ENCODE measurements at regions not wholly inside any gene's neighbourhood (a gene's known extent, or its start where the extent isn't known, plus 50 kb on each side); places are given as distances from the start of the nearest gene placed in this dataset.
A peak's percentile ranks its signal among the peaks of the same experiment; 100 is the strongest.

DNA sequence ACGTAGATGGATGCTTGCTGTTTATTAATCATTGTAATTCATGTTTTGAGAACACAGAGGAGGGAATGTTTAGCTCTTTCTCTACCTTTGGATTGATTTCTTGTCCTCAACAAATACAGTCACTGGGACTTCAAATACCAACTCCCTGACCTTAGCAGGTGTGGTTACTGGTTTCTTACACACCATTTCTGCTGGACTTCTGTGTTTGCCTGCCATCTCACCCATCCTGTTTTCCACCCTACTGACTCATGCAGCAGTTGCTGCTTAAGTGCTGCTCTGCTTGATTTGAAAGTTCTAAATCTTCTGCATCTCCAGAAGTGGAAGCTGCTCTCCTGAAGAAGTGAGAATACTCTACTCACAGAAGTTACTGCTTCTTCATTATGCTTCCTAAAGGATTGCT lies 170.3 kb downstream of the ZPLD1 start:
- no peak for FAIRE-seq

DNA sequence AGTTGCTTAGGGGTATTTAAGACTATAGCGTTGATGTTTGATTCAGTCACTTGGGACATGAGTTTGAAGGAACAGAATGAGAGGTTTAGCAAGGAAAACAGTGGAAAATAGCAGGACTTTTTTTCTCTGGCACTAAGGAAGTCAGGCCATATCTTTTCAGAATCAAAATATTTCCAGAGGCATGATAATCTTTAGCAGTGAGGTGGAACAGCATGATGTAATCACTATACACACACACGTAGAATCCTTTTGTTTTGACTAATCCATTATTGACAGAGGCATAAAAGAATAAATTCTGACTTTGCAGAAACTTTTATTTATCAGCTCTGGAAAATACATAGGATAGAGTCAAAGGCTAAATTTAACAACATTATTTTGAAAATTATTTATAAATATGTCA lies 174.1 kb downstream of the ZPLD1 start:
- no peak for FAIRE-seq

DNA sequence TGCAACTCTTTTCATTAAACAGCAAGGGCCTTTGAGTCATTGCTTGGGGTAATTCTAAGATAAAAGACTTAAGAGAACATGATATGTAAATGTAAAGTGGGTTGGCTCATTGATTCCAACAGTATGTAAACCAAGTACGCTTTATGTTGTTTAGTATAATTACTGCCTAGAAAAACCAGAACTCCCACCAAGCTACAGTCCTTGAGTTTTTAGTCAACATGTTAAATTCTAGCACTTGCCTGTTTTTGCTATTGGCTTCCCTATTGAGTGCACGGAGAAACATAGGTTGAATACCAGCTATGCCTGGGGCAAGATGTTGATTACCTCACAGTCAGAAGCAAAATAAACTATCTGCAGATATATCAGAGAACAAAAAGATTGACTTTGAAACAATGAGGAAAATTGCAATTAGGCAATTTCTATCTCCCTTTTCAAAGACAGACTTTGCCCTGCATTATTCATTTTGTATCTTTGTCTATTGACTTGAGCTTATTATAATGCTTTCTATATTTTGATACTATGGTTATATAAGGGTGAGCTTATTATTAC lies 179.3 kb downstream of the ZPLD1 start:
- no peak for FAIRE-seq

- FAIRE-seq, result no peak
These were observed 179.8 kb downstream of the ZPLD1 start for GRCh38 chr3:102614585-102614984.

DNA sequence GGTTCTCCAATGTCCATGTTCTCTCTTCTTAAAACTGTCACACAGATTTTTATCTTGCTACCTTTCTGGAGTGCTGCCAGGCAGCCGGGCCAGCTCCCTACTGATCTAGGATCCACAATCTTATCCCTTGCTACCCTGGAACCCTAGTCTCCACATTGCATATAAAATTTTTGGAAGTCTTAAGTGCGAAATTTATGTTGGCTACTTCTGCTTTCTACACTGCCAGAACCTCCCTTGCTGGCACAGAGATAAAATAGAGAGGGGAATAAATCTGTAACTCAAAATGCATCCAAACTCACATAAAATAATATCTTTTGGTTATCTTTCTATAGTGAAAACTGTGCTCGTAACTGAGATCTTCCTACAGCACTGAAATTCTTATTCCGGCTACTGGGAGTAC lies 182.6 kb downstream of the ZPLD1 start:
- no peak for FAIRE-seq

GRCh38 chr3:102619361-102619760 lies 184.5 kb downstream of the ZPLD1 start:
- no peak for FAIRE-seq

DNA sequence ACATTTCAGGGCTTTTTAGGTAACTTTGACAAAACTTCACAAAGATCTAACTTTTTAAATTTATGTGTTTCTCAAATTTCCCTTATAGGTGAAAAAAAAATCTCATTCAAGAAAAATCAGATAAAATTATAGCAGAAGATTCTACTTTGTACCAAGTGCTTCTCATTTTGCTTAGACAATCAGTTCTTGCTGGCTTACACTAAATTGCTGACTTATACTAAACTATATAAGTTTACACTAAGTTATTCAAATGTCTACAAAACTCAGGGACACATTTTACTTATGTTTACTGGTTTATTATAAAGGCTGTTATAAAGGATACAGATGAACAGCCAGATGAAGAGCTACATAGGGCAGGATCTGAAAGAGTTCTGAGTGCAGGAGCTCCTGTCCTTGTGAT lies 195.1 kb downstream of the ZPLD1 start:
- no peak for FAIRE-seq

GRCh38 chr3:102630531-102630930 lies 195.7 kb downstream of the ZPLD1 start:
- no peak for FAIRE-seq

DNA sequence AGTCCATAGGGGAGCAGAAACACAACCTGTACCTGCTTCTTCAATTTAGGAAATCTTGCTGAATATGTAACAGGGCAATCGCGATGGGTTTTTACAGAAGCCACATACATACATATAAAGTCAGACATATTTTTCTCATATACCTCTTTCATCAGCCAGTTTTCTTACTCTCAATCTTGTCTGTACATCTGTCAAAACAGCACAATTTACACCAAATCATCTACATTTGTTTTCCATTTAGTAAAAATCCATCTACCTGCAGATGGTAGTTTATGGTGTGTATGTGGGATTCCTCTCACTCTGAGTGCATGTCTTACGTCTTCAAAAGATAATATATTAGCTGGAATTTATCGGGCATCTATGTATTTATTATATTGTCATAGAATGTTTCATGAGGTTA lies 208.7 kb downstream of the ZPLD1 start:
- FAIRE-seq, result no peak

GRCh38 chr3:102646557-102646956 lies 211.7 kb downstream of the ZPLD1 start:
- no peak for FAIRE-seq

- FAIRE-seq, result no peak
These were observed 225.8 kb downstream of the ZPLD1 start for GRCh38 chr3:102660653-102661052.

GRCh38 chr3:102661707-102662497 lies 227.1 kb downstream of the ZPLD1 start:
- FAIRE-seq, result no peak

- FAIRE-seq, result no peak
These were observed 227.6 kb downstream of the ZPLD1 start for GRCh38 chr3:102662498-102662772.

GRCh38 chr3:102664126-102664525 lies 229.3 kb downstream of the ZPLD1 start:
- FAIRE-seq, result no peak

- FAIRE-seq, result no peak
These were observed 230.4 kb downstream of the ZPLD1 start for GRCh38 chr3:102665183-102665582.

DNA sequence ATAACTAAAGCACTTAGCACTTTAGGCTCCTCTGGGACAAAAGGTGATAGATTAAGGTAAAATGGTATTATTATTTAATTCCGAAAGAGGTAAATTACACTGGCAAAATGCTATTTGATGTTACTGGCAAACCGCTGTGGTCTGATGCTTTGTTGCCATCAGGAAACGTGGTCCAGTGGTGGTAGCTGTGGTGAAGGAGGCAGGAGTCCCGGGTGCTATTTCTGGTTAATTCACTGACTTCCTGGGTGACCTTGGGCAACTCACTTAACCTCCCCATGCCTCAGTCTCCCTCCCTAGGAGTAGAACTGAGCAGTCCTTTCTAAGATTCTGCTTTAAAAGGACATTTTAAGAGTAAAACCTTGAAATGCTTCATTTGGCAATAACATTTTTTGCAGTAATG lies 233.4 kb downstream of the ZPLD1 start:
- FAIRE-seq, result no peak

GRCh38 chr3:102670986-102671385 lies 236.2 kb downstream of the ZPLD1 start:
- no peak for FAIRE-seq

DNA sequence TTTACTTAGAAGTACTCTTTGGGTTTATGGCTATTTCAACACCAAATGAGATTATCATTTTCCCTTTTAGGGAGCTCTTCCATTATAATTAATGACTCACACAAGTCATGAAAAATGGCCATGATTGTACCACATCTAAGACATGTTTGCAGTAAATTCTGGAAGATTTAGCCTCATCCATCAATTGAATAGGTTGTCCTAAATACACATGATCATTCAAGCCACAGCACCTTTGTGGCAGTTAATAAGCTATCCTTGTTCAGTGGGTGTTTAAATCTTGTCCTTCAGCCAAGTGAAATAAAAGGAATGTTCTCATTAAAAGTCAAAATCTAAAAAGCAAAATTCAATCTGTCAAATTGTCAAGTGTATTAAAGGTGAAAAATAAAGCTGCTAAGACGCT lies 237.5 kb downstream of the ZPLD1 start:
- FAIRE-seq, result no peak

DNA sequence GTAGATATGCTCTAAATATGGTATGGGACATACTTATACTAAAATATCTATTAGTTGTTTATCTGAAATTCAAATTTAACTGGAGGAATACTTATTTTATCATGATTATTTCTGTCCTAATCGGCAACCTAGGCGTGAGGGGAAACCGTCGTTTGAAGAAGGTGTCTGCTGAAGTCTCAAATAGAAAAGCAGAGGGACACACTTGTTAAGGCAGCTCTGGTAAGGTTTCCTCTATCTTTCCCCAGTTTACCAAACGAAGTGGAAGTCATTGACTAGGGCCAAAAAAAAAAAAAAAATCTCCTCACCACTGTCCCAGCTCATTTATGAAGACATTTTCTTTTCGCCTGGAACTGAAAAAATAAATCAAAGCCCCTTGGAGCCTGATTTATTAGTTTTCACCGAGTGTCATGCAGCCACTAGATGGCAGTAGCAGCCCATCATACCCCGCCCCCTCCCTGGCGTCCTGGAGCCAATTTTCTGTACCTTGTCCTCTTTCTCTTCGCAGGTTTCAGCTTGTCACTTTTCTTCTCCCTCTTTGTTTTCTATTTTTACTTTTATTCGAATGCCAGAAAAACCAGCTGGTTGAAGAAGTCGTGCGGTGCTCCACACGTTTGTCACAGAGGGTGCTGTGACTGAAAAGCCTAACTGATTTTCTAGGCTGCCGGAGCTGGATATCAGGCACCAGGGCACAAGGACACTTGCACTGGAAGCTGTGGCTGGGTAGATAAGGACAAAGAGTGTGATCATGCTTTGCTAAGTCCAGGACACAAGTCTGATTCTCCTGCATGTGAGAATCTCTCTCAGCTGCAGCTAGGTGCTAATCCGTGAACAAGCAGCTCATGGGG lies 238.7 kb downstream of the ZPLD1 start:
- FAIRE-seq, result peak; percentile 97

DNA sequence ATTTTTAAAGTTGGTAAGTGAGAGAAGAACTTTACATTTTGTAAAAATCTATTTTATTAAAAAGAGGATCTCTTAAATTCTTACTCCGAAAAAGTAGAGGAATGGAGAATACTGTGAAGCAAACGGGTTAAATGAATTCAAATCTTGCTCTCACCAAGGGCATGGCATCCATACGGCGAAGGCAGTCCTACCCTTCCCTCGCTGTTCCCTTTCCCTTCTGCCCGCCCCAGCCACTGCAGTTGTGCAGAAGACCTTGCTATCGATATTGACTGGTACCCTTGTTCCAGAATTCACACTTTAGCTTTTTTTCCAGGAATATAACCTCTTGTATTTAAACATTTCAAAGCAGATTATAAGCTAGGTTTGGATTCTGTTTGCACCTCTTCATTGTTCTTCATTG lies 239.5 kb downstream of the ZPLD1 start:
- no peak for FAIRE-seq

- FAIRE-seq, result no peak
These were observed 241.6 kb downstream of the ZPLD1 start for GRCh38 chr3:102676424-102676823.

DNA sequence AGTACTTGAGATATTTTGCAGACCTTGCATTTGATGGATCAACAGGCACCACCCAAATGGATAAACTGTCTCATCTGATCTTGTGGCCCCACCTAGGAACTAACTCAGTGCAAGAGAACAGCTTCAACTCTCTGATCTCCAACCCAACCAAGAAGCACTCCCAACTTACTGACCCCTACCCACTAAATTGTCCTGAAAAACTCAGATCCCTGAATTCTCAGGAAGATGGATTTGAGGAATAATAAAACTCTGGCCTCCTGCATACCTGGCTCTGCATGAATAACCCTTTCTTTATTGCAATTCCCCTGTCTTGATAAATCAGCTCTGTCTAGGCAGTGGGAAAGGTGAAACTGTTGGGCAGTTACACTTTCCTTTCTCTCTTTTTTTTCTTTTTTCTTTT lies 247.9 kb downstream of the ZPLD1 start:
- no peak for FAIRE-seq

DNA sequence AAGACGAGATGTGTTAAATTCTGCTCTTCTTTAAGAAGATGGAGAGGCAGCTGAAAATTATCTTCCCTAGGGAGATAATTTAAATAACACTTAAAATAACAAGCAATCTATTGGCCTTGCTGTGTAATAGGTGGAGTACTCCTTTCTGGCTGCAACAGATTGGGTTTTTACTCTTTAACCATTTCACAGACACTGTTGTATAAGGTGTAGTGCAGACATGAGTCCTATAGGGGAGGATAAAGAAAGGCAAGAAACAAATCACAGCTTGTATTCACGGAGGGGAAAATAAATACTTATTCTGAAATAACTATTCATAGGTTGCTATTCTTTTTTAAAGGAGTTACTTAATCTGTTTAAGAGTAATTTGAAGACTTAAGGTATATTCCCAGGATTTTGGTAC lies 252.0 kb downstream of the ZPLD1 start:
- no peak for FAIRE-seq

DNA sequence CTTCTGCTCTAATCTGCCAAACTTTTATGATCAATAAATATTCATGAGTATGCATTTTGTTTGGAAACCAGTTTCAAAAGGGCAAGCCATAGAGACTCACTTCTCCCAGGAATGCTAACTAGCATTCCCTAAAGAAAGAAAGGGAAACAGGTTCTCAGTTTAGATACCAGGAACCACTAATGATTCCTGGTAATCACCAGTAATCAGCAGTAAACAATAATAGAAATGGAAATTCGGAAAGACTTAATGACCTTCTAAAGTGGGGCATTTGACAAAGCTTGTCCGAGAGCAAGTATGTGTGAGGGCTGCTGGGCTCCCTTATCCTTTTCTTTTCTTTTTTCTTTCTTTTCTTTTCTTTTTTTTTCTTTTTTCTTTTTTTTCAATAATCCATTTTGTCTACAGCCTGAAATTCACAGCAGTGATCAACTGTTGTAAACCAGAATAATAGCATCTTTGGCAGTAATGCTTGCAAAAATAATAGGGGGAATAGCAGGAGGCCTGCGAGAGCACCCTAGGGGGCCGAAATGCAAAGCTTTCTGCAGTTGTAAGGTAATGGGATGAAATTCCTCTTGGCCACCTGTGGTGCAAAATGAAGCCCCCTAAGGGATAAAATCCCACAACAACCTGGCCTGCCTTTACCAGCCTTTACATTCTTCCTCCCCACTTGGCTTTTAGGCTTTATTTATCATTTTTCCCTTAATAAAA lies 253.2 kb downstream of the ZPLD1 start:
- FAIRE-seq, result no peak

Data from islet of Langerhans (tissue), 1 donor.